Epithelial cell of proximal tubule (primary cell): ENCODE measurements at regions not wholly inside any gene's neighbourhood (a gene's known extent, or its start where the extent isn't known, plus 50 kb on each side); places are given as distances from the start of the nearest gene placed in this dataset.

Source experiments
- DNase-seq: peaks from one replicate; pipeline ENCODE4 v3.0.0-alpha.2; 2011; ENCODE audit warnings: low read depth
- H3K4me3 ChIP-seq: 2 replicates; pipeline ENCODE4 v1.5.1; 2011; ENCODE audit warnings: low read depth, mild to moderate bottlenecking, low read length
- CTCF ChIP-seq: conservative IDR thresholded peaks from 2 replicates; pipeline ENCODE4 v1.5.1; 2012; ENCODE audit warnings: low read depth, mild to moderate bottlenecking, low read length

GRCh38 chrX:36856849-36857248 is 151.3 kb upstream of the FAM47C start:
- no peak for DNase-seq
- no peak for TF ChIP-seq CTCF
- H3K4me3 ChIP-seq, result no peak overlapping the region

GRCh38 chrX:36859231-36859630 is 148.9 kb upstream of the FAM47C start:
- TF ChIP-seq CTCF, result no peak
- DNase-seq, result no peak
- H3K4me3 ChIP-seq, result no peak overlapping the region

GRCh38 chrX:36861601-36862000 is 146.6 kb upstream of the FAM47C start:
- TF ChIP-seq CTCF, result no peak
- no peak overlapping the region for H3K4me3 ChIP-seq
- DNase-seq, result no peak

DNA sequence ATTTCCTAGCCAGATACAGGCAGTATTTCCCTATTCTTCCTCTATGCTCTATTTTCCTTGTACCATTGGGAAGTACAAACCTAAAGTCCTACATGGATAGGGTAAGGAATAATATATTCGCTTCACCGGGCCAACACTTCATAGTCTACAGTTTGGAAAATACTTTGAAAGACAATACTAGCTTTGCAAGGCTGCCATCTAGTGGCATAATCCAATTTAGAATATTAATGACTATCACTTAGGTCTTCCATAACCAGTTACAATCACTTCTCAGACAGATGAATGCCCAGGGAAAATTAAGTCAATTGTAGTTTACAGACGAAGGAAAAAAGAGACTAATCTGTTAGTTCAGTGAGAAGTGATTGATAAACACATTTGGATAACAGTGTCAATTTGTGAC is 141.0 kb upstream of the FAM47C start:
- DNase-seq, result no peak
- no peak overlapping the region for H3K4me3 ChIP-seq
- TF ChIP-seq CTCF, result peak; percentile 47

GRCh38 chrX:36868592-36868991 is 139.6 kb upstream of the FAM47C start:
- no peak for DNase-seq
- TF ChIP-seq CTCF, result no peak

GRCh38 chrX:36869457-36869856 is 138.7 kb upstream of the FAM47C start:
- H3K4me3 ChIP-seq, result no peak overlapping the region
- DNase-seq, result no peak
- no peak for TF ChIP-seq CTCF

More at GRCh38 chrX:36868592-36868991, 139.6 kb upstream of the FAM47C start:
- no peak overlapping the region for H3K4me3 ChIP-seq

- TF ChIP-seq CTCF, result no peak
- DNase-seq, result no peak
- H3K4me3 ChIP-seq, result no peak overlapping the region
Observed at GRCh38 chrX:36897690-36898089, 110.5 kb upstream of the FAM47C start.
